ENCODE measurements at regions not wholly inside any gene's neighbourhood (a gene's known extent, or its start where the extent isn't known, plus 50 kb on each side); places are given as distances from the start of the nearest gene placed in this dataset.

- no peak overlapping the region for H3K4me3 ChIP-seq (ENCODE audit: low read depth, low read length)
- DNase-seq (ENCODE audit: low read depth) = no peak
- TF ChIP-seq CTCF (conservative IDR thresholded peaks at IDR 0.05; ENCODE audit: low read depth, low read length) = no peak
Observed at GRCh38 chr5:125254267-125254666, 507.8 kb upstream of the ZNF608 start.

DNA sequence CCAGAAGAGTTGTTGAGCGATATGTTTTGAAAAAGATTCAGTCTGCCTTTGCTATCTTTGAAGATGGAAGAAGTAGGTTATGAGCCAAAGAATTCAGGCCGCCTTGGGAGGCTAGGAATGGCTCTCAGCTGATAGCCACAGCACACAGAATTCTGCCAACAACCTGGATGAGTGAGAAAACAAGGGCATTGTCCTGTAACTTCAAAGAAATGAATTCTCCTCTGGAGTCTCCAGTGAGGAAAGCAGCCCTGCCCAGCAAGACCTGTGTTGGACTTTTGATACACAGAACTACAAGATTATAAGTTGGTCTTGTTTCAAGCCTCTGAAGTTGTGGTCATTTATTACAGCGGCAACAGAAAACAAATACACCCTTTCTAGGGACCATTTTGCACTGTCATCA lies 509.9 kb upstream of the ZNF608 start:
- H3K4me3 ChIP-seq (ENCODE audit: low read depth, low read length) = no peak overlapping the region
- no peak for DNase-seq (ENCODE audit: low read depth)
- TF ChIP-seq CTCF (conservative IDR thresholded peaks at IDR 0.05; ENCODE audit: low read depth, low read length) = no peak

DNA sequence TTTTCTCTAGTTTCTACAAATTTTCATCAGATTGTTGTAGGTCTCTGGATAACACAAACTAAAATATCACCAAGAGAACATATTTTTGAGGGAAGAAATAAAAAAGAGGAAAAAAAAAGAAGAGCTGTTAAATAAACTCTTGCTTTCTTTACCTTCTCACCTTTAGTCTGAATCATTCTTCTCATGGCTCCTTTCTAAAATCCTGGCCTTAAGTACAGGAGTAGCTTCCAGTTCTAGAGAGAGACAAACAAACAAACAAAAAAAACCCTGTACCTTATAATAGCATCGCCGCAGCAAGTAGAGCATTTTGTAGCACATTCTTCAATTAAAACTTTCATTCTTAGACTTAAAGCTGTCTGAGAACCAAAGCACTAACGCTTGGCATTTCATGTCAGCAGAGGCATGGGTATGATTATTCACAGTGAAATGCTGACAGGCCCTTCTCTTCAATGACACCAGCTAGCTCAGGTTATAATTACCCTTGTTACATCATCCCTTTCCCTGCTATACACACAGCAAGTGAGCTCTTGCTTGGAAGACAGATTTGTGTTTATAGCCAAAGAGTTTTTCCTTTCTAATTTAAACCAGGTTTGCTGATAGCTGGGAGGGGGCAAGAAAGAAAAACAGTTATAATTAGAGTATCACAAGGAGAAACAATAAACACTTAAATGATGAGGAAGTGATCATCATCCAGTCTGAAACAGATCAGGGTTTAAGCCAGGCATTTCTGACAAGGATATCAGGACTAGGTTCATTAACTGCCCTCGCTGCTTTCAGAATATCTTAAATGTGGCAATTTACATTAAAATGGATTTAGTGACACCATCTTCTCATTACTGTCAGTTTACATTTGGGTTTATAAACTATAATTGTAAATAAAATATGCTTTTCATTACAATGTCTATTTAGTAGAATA lies 510.9 kb upstream of the ZNF608 start:
- no peak for DNase-seq (ENCODE audit: low read depth)
- no peak for TF ChIP-seq CTCF (conservative IDR thresholded peaks at IDR 0.05; ENCODE audit: low read depth, low read length)
- no peak overlapping the region for H3K4me3 ChIP-seq (ENCODE audit: low read depth, low read length)

DNA sequence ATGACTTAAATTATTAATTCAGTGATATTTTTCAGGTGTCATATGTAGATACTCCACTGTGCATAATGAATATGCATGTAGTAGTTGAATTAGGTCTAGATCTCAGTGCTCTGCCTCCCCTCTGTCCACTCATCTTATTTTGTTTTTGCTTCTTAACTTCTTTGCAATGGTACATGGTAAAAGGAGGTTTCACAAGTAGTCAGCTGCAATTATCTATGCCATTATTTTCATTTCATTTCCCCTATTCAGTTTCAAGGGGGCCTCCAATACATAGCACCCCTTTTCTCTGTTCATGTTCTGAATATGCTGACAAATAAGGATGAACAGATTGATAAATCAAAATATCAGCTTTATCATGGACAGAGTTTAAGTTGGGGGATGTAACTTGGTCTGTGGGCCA lies 511.6 kb upstream of the ZNF608 start:
- H3K4me3 ChIP-seq (ENCODE audit: low read depth, low read length) = no peak overlapping the region
- no peak for DNase-seq (ENCODE audit: low read depth)
- no peak for TF ChIP-seq CTCF (conservative IDR thresholded peaks at IDR 0.05; ENCODE audit: low read depth, low read length)

DNA sequence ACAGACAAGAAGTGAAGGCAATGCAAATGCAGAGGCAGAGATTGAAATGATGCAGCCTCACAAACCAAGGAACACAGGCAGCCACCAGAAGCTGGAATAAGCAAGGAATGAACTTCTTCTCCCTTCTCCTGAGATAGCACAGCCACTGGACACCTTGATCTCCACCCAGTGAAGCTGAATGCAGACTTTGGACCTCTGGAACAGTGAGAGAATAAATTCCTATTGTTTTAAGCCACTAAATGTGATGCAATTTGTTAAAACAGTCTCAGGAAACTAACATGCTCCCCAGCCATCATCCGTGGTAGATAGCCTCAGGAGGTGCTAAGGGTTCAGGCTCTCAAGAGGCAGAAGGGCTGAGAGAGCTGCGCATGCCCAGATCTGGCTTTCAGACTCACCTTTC lies 512.2 kb upstream of the ZNF608 start:
- no peak overlapping the region for H3K4me3 ChIP-seq (ENCODE audit: low read depth, low read length)
- no peak for DNase-seq (ENCODE audit: low read depth)
- TF ChIP-seq CTCF (conservative IDR thresholded peaks at IDR 0.05; ENCODE audit: low read depth, low read length) = no peak

- no peak overlapping the region for H3K4me3 ChIP-seq (ENCODE audit: low read depth, low read length)
- DNase-seq (ENCODE audit: low read depth) = no peak
- no peak for TF ChIP-seq CTCF (conservative IDR thresholded peaks at IDR 0.05; ENCODE audit: low read depth, low read length)
Observed at GRCh38 chr5:125261505-125262250, 515.2 kb upstream of the ZNF608 start.
